ENCODE measurements at regions not wholly inside any gene's neighbourhood (a gene's known extent, or its start where the extent isn't known, plus 50 kb on each side); places are given as distances from the start of the nearest gene placed in this dataset.

GRCh38 chr3:110234831-110235230, 836.8 kb upstream of the NECTIN3 start:
- intact Hi-C loops (cut with micrococcal nuclease) = no loop called here
- Histone ChIP-seq H3K4me3 (no peak overlapping the region), H3K9me3 (replicated peaks) (no peaks in the 10 kb centered on the region), H3K27me3 (ENCODE audit: low read depth) (no peaks in the 10 kb centered on the region), H3K27ac (replicated peaks) (no peak overlapping the region), H3K4me1 (no peaks in the 10 kb centered on the region), H3K36me3 (no peaks in the 10 kb centered on the region)
- TF ChIP-seq, protein P1, sequence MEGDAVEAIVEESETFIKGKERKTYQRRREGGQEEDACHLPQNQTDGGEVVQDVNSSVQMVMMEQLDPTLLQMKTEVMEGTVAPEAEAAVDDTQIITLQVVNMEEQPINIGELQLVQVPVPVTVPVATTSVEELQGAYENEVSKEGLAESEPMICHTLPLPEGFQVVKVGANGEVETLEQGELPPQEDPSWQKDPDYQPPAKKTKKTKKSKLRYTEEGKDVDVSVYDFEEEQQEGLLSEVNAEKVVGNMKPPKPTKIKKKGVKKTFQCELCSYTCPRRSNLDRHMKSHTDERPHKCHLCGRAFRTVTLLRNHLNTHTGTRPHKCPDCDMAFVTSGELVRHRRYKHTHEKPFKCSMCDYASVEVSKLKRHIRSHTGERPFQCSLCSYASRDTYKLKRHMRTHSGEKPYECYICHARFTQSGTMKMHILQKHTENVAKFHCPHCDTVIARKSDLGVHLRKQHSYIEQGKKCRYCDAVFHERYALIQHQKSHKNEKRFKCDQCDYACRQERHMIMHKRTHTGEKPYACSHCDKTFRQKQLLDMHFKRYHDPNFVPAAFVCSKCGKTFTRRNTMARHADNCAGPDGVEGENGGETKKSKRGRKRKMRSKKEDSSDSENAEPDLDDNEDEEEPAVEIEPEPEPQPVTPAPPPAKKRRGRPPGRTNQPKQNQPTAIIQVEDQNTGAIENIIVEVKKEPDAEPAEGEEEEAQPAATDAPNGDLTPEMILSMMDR (IDR thresholded peaks at IDR 0.05; ENCODE audit: borderline replicate concordance) = no peak
- no peak for DNase-seq

GRCh38 chr3:110236976-110237610, 834.5 kb upstream of the NECTIN3 start:
- Histone ChIP-seq H3K4me3 (no peak overlapping the region), H3K27me3 (ENCODE audit: low read depth) (no peaks in the 10 kb centered on the region), H3K9me3 (replicated peaks) (no peaks in the 10 kb centered on the region), H3K4me1 (no peaks in the 10 kb centered on the region), H3K27ac (replicated peaks) (no peak overlapping the region), H3K36me3 (no peaks in the 10 kb centered on the region)
- intact Hi-C loops (cut with micrococcal nuclease) = no loop called here
- TF ChIP-seq, protein P1 (IDR thresholded peaks at IDR 0.05; ENCODE audit: borderline replicate concordance) = no peak
- DNase-seq = no peak

DNA sequence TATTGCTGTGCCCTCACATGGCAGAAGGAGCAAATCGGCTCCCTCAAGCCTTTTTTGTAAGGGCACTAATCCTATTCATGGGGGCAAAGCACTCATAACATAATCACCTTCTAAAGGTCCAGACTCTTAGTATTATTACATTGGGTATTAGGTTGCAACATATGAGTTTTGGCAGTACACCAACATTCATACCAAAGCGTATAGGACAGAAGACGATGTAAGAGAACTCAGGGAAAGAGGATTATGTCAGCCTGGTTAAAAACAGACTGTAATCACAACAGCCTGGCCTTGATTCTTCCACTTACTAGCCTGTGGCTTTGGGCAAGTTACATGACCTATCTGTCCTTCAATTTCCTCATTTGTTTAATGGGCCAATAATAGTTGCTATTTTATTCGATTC, 828.5 kb upstream of the NECTIN3 start:
- H3K27ac ChIP-seq (replicated peaks) = no peak overlapping the region
- H3K4me3 ChIP-seq = no peak overlapping the region
- no peaks in the 10 kb centered on the region for H3K27me3 ChIP-seq (ENCODE audit: low read depth)
- no peaks in the 10 kb centered on the region for H3K4me1 ChIP-seq
- no peaks in the 10 kb centered on the region for H3K36me3 ChIP-seq
- no peaks in the 10 kb centered on the region for H3K9me3 ChIP-seq (replicated peaks)
- TF ChIP-seq, protein P1 (IDR thresholded peaks at IDR 0.05; ENCODE audit: borderline replicate concordance) = no peak
- DNase-seq = no peak
- intact Hi-C loops (cut with micrococcal nuclease) = no loop called here

DNA sequence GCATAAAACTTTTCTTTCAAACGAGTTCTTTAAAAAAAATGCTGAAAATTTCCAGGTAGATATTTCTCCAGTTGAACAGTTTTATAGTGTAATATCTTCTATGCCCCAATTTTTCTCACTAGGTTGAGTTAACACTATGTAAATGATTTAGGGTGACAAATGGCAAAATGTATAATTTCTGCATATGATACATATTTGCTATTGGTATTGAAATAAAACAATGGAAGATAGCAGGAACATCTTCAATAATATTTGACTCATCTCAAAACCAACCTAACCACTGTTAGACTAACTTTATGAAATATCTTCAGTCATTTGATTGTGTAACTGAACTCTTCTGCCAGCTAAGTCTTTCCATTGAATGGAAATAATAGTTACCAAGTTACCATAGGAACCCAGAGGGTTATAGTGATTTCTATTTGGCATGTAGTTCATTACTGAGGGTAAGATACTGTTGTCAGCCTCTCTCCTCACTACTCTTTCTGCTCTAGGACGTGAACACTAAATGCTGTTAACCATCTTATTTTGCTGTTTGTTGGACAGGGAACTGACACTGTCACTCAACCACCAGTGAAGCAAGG, 824.7 kb upstream of the NECTIN3 start:
- H3K27ac ChIP-seq (replicated peaks) = no peak overlapping the region
- no peak overlapping the region for H3K4me3 ChIP-seq
- TF ChIP-seq, protein P1 (IDR thresholded peaks at IDR 0.05; ENCODE audit: borderline replicate concordance) = no peak
- no peaks in the 10 kb centered on the region for H3K36me3 ChIP-seq
- DNase-seq = no peak
- H3K27me3 ChIP-seq (ENCODE audit: low read depth) = no peaks in the 10 kb centered on the region
- H3K4me1 ChIP-seq = no peaks in the 10 kb centered on the region
- intact Hi-C loops (cut with micrococcal nuclease) = no loop called here
- H3K9me3 ChIP-seq (replicated peaks) = no peaks in the 10 kb centered on the region

GRCh38 chr3:110248666-110249065, 823.0 kb upstream of the NECTIN3 start:
- TF ChIP-seq, protein P1 (IDR thresholded peaks at IDR 0.05; ENCODE audit: borderline replicate concordance) = no peak
- intact Hi-C loops (cut with micrococcal nuclease) = no loop called here

More at GRCh38 chr3:110248666-110249065, 823.0 kb upstream of the NECTIN3 start:
- no peak overlapping the region for H3K4me3 ChIP-seq
- no peak overlapping the region for H3K27ac ChIP-seq (replicated peaks)
- H3K9me3 ChIP-seq (replicated peaks) = no peaks in the 10 kb centered on the region
- DNase-seq = no peak
- H3K4me1 ChIP-seq = no peaks in the 10 kb centered on the region
- H3K36me3 ChIP-seq = no peaks in the 10 kb centered on the region
- no peaks in the 10 kb centered on the region for H3K27me3 ChIP-seq (ENCODE audit: low read depth)
